ENCODE measurements at regions not wholly inside any gene's neighbourhood (a gene's known extent, or its start where the extent isn't known, plus 50 kb on each side); places are given as distances from the start of the nearest gene placed in this dataset.

DNA sequence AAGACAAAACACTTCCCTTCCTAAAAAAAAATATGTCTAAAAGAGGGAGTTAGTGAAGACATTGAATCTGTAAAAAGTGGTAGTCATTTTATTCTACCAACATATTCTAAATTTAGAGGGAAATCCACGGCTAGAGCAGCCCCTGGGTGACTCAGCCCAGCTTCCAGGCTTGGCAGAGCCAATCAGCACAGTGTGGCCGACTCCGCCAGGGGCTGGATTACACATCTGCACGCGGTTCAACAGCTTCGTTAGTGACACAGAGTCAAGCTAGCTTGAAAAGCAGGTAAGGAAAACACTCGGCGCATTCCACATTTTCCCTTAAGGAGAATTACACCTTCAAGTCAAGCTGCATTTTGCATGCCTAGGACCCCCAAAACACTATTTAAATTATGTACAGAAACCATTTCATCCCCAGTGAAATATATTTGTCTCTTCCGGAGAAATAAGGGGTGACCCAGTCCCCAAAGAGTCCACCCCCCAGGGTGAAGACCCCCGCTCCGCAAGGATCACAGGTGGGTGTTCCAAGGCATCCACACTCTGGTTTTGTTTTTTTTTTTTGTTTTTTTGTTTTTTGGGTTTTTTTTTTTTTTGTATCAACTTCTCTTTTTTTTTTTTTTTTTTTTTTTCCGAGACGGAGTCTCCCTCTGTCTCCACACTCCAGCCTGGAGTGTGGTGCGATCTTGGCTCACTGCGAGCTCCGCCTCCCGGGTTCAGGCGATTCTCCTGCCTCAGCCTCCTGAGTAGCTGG lies 58.4 kb upstream of the ARID1B start:
- Histone ChIP-seq H3K27me3 (no peaks in the 10 kb centered on the region), H3K27ac (replicated peaks in 1 of 4) (peak overlapping the region; percentile 84 to 92 (median 88)), H3K36me3 (no peaks in the 10 kb centered on the region), H3K4me3 (no peak overlapping the region), H3K4me1 (peaks cover 16 to 34% (median 29%) of the 10 kb centered on the region in 4 donors), H3K9me3 (no peaks in the 10 kb centered on the region)
- 80% methylated on average over 17 of the region's 18 CpGs for WGBS
- TF ChIP-seq POLR2AphosphoS5 (IDR thresholded peaks at IDR 0.05) = peak; percentile 46 to 55
- TF ChIP-seq POLR2A (IDR thresholded peaks at IDR 0.05; ENCODE audit: low read depth) = no peak
- intact Hi-C loops (cut with DNase I) = no loop called here
- no peak for DNase-seq (ENCODE audit: extremely low spot score)

DNA sequence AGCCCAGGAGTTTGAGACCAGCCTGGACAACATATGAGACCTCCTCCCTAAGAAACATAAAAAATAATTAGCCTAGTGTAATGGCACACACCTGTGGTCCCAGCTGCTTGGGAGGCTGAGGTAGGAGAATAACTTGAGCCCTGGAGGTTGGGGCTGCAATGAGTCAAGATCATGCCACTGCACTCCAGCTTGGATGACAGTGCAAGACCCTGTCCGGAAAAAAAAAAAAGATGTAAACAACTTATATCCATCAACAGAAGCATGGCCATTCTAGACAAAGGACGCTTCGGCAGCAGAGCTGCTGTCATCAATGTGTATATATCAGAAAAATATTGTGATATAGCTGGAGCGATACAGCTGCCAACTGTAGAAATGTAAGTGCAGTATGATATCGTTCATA lies 59.6 kb upstream of the ARID1B start:
- Histone ChIP-seq H3K4me3 (no peak overlapping the region), H3K27me3 (no peaks in the 10 kb centered on the region), H3K9me3 (no peaks in the 10 kb centered on the region), H3K27ac (replicated peaks in 1 of 4) (no peak overlapping the region), H3K4me1 (peaks cover 16 to 34% (median 29%) of the 10 kb centered on the region in 4 donors), H3K36me3 (no peaks in the 10 kb centered on the region)
- TF ChIP-seq EP300 (IDR thresholded peaks at IDR 0.05) = no peak
- TF ChIP-seq POLR2A (IDR thresholded peaks at IDR 0.05; ENCODE audit: low read depth) = no peak
- intact Hi-C loops (cut with DNase I) = no loop called here
- 87% methylated on average over 5 of the region's 5 CpGs for WGBS
- no peak for DNase-seq (ENCODE audit: extremely low spot score)

GRCh38 chr6:156715839-156716238 lies 61.3 kb upstream of the ARID1B start:
- Histone ChIP-seq H3K9me3 (no peaks in the 10 kb centered on the region), H3K27me3 (no peaks in the 10 kb centered on the region), H3K27ac (replicated peaks in 1 of 4) (no peak overlapping the region), H3K4me3 (no peak overlapping the region), H3K36me3 (no peaks in the 10 kb centered on the region), H3K4me1 (peaks cover 11 to 24% (median 20%) of the 10 kb centered on the region in 4 donors)
- WGBS = 91% methylated on average over 5 of the region's 5 CpGs
- intact Hi-C loops (cut with DNase I) = no loop called here
- TF ChIP-seq POLR2A (IDR thresholded peaks at IDR 0.05; ENCODE audit: low read depth) (no peak), POLR2AphosphoS5 (IDR thresholded peaks at IDR 0.05) (no peak), EP300 (IDR thresholded peaks at IDR 0.05) (no peak)
- TF ChIP-seq, protein P1, sequence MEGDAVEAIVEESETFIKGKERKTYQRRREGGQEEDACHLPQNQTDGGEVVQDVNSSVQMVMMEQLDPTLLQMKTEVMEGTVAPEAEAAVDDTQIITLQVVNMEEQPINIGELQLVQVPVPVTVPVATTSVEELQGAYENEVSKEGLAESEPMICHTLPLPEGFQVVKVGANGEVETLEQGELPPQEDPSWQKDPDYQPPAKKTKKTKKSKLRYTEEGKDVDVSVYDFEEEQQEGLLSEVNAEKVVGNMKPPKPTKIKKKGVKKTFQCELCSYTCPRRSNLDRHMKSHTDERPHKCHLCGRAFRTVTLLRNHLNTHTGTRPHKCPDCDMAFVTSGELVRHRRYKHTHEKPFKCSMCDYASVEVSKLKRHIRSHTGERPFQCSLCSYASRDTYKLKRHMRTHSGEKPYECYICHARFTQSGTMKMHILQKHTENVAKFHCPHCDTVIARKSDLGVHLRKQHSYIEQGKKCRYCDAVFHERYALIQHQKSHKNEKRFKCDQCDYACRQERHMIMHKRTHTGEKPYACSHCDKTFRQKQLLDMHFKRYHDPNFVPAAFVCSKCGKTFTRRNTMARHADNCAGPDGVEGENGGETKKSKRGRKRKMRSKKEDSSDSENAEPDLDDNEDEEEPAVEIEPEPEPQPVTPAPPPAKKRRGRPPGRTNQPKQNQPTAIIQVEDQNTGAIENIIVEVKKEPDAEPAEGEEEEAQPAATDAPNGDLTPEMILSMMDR (IDR thresholded peaks at IDR 0.05) = no peak
- no peak for DNase-seq (ENCODE audit: extremely low spot score)

GRCh38 chr6:156713548-156713947 lies 63.6 kb upstream of the ARID1B start:
- no peaks in the 10 kb centered on the region for H3K36me3 ChIP-seq
- H3K27me3 ChIP-seq = no peaks in the 10 kb centered on the region
- no peak for DNase-seq (ENCODE audit: extremely low spot score)
- no peak overlapping the region for H3K27ac ChIP-seq (replicated peaks in 1 of 4)
- WGBS = 87% methylated on average over 5 of the region's 5 CpGs
- intact Hi-C loops (cut with DNase I) = no loop called here
- TF ChIP-seq, protein P1 (IDR thresholded peaks at IDR 0.05) = no peak
- no peak for TF ChIP-seq POLR2AphosphoS5 (IDR thresholded peaks at IDR 0.05)
- TF ChIP-seq EP300 (IDR thresholded peaks at IDR 0.05) = no peak
- no peak for TF ChIP-seq POLR2A (IDR thresholded peaks at IDR 0.05; ENCODE audit: low read depth)
- H3K9me3 ChIP-seq = no peaks in the 10 kb centered on the region
- H3K4me3 ChIP-seq = no peak overlapping the region
- H3K4me1 ChIP-seq = peaks cover 0 to under 1% (median under 1%) of the 10 kb centered on the region in 4 donors

DNA sequence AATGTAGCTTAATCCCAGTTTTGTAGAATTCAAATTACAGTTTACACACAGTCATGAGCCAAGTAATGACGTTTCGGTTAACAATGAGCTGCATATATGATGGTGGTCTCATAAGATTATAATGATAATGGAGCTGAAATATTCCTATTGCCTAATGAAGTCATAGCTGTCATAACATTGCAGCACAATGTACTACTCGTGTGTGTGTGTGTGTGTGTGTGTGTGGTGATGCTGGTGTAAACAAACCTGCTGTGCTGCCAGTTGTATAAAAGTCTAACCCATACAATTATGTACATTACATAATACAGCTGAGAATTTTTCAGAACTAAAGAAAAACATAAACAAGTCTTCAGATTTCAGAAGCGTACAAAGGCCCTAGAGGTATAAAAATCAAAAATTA lies 66.7 kb upstream of the ARID1B start:
- no peak for TF ChIP-seq POLR2AphosphoS5 (IDR thresholded peaks at IDR 0.05)
- TF ChIP-seq EP300 (IDR thresholded peaks at IDR 0.05) = no peak
- no peak for TF ChIP-seq POLR2A (IDR thresholded peaks at IDR 0.05; ENCODE audit: low read depth)
- TF ChIP-seq, protein P1 (IDR thresholded peaks at IDR 0.05) = no peak
- H3K36me3 ChIP-seq = no peaks in the 10 kb centered on the region
- 85% methylated on average over 4 of the region's 4 CpGs for WGBS
- H3K27ac ChIP-seq (replicated peaks in 1 of 4) = no peak overlapping the region
- no peak overlapping the region for H3K4me3 ChIP-seq
- intact Hi-C loops (cut with DNase I) = no loop called here
- DNase-seq (ENCODE audit: extremely low spot score) = no peak
- no peaks in the 10 kb centered on the region for H3K9me3 ChIP-seq
- no peaks in the 10 kb centered on the region for H3K4me1 ChIP-seq
- H3K27me3 ChIP-seq = peaks cover 0 to 3% (median 0%) of the 10 kb centered on the region in 4 donors

Data from esophagus muscularis mucosa (tissue), 4 donors.